ENCODE measurements at regions not wholly inside any gene's neighbourhood (a gene's known extent, or its start where the extent isn't known, plus 50 kb on each side); places are given as distances from the start of the nearest gene placed in this dataset.
A peak's percentile ranks its signal among the peaks of the same experiment; 100 is the strongest.

GRCh38 chr21:35619184-35619583 is 441.1 kb downstream of the SETD4 start:
- Histone ChIP-seq H3K27ac (no peak overlapping the region), H3K9me3 (no peaks in the 10 kb centered on the region), H3K4me3 (no peak overlapping the region), H3K27me3 (no peaks in the 10 kb centered on the region), H3K4me1 (no peaks in the 10 kb centered on the region), H3K36me3 (no peaks in the 10 kb centered on the region)
- intact Hi-C loops (cut with DNase I): no loop called here
- DNase-seq (no peak), ATAC-seq (no peak)
- TF ChIP-seq CTCF (IDR thresholded peaks at IDR 0.05): no peak

DNA sequence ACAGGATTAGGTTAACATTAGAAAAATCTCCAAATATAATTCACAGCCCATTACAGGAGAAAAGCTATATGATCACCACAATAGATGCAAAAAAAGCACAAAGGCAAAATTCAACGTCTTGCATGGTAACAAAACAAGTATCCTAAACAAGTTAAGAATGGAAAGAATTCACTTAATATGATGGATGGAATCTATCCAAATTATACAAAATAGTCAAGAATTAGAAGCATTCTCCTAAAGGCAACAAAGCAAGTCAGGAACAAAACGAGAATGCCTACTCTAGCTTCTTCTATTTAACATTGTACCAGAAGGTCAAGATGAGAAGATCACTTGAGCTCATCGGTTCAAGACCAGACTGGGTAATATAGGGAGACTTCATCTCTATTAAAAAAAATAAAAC is 442.8 kb downstream of the SETD4 start:
- ATAC-seq: no peak
- Histone ChIP-seq H3K4me1 (no peaks in the 10 kb centered on the region), H3K36me3 (no peaks in the 10 kb centered on the region), H3K4me3 (no peak overlapping the region), H3K27ac (no peak overlapping the region), H3K27me3 (no peaks in the 10 kb centered on the region), H3K9me3 (no peaks in the 10 kb centered on the region)
- TF ChIP-seq CTCF (IDR thresholded peaks at IDR 0.05): no peak
- no peak for DNase-seq
- intact Hi-C loops (cut with DNase I): no loop called here

- H3K4me3 ChIP-seq: no peak overlapping the region
- H3K27me3 ChIP-seq: no peaks in the 10 kb centered on the region
- H3K9me3 ChIP-seq: no peaks in the 10 kb centered on the region
- ATAC-seq: peak; percentile 48
- H3K4me1 ChIP-seq: no peaks in the 10 kb centered on the region
- no peak for DNase-seq
- H3K36me3 ChIP-seq: no peaks in the 10 kb centered on the region
- intact Hi-C loops (cut with DNase I): no loop called here
- no peak overlapping the region for H3K27ac ChIP-seq
- TF ChIP-seq CTCF (IDR thresholded peaks at IDR 0.05): peak; percentile 51
Observed at GRCh38 chr21:35616090-35616489, 444.2 kb downstream of the SETD4 start.

- H3K27ac ChIP-seq: no peak overlapping the region
Observed at GRCh38 chr21:35615325-35615724, 445.0 kb downstream of the SETD4 start.

GRCh38 chr21:35614396-35614921 is 445.9 kb downstream of the SETD4 start:
- Histone ChIP-seq H3K27me3 (no peaks in the 10 kb centered on the region), H3K9me3 (no peaks in the 10 kb centered on the region), H3K4me3 (no peak overlapping the region), H3K36me3 (no peaks in the 10 kb centered on the region), H3K27ac (no peak overlapping the region), H3K4me1 (no peaks in the 10 kb centered on the region)
- DNase-seq (no peak), ATAC-seq (no peak)
- no peak for TF ChIP-seq CTCF (IDR thresholded peaks at IDR 0.05)
- intact Hi-C loops (cut with DNase I): no loop called here

More at GRCh38 chr21:35615325-35615724, 445.0 kb downstream of the SETD4 start:
- Histone ChIP-seq H3K27me3 (no peaks in the 10 kb centered on the region), H3K4me1 (no peaks in the 10 kb centered on the region), H3K36me3 (no peaks in the 10 kb centered on the region), H3K4me3 (no peak overlapping the region), H3K9me3 (no peaks in the 10 kb centered on the region)
- peak; percentile 48 for ATAC-seq
- TF ChIP-seq CTCF (IDR thresholded peaks at IDR 0.05): no peak
- DNase-seq: no peak
- intact Hi-C loops (cut with DNase I): no loop called here

DNA sequence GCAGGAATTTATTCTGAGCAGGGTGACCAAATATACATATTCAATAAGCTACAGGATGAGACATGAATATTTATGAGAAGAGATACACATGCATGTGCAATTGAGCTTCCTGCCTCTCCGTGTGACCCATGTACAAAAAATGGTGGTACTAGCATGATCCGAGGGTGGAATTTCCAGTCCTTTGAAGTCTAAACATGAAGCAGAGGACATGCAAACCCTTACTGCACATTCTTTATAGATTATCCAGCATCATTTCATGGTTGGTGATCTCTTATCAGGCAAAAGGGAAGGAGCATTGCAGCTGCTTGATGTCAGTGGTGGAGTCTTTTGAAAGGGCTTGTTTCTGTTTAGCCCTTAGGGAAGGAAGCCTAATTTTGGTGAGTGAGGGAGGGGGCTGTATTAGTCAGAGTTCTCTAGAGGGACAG is 448.6 kb downstream of the SETD4 start:
- ATAC-seq: no peak
- Histone ChIP-seq H3K27me3 (no peaks in the 10 kb centered on the region), H3K36me3 (no peaks in the 10 kb centered on the region), H3K4me3 (no peak overlapping the region), H3K27ac (no peak overlapping the region), H3K9me3 (no peaks in the 10 kb centered on the region), H3K4me1 (no peaks in the 10 kb centered on the region)
- no peak for TF ChIP-seq CTCF (IDR thresholded peaks at IDR 0.05)
- intact Hi-C loops (cut with DNase I): no loop called here
- no peak for DNase-seq

All from upper lobe of right lung (tissue), 1 donor.